Renal pelvis (tissue), 1 donor: ENCODE measurements at regions not wholly inside any gene's neighbourhood (a gene's known extent, or its start where the extent isn't known, plus 50 kb on each side); places are given as distances from the start of the nearest gene placed in this dataset.

Experiments used
- DNase-seq: peaks from one replicate; pipeline ENCODE4 v3.0.0-alpha.2; 2013

GRCh38 chrX:8232406-8232805 lies 61.3 kb upstream of the VCX2 start:
- no peak for DNase-seq

GRCh38 chrX:8233091-8233490 lies 62.0 kb upstream of the VCX2 start:
- no peak for DNase-seq

- no peak for DNase-seq
Observed at GRCh38 chrX:8235026-8235425, 64.0 kb upstream of the VCX2 start.

GRCh38 chrX:8237718-8238117 lies 66.7 kb upstream of the VCX2 start:
- DNase-seq: no peak

GRCh38 chrX:8242431-8243020 lies 71.5 kb upstream of the VCX2 start:
- DNase-seq: no peak

GRCh38 chrX:8244301-8244700 lies 73.2 kb upstream of the VCX2 start:
- no peak for DNase-seq

- DNase-seq: no peak
Observed at GRCh38 chrX:8245411-8245810, 74.3 kb upstream of the VCX2 start.

- no peak for DNase-seq
Observed at GRCh38 chrX:8253096-8253495, 82.0 kb upstream of the VCX2 start.

- DNase-seq: no peak
Observed at GRCh38 chrX:8254401-8254800, 83.3 kb upstream of the VCX2 start.

GRCh38 chrX:8272821-8273220 lies 101.8 kb upstream of the VCX2 start:
- DNase-seq: no peak

- no peak for DNase-seq
Observed at GRCh38 chrX:8273451-8273895, 102.4 kb upstream of the VCX2 start.

- DNase-seq: no peak
Observed at GRCh38 chrX:8274170-8274569, 103.1 kb upstream of the VCX2 start.

- DNase-seq: no peak
Observed at GRCh38 chrX:8278557-8278956, 107.5 kb upstream of the VCX2 start.

GRCh38 chrX:8279323-8279722 lies 108.3 kb upstream of the VCX2 start:
- no peak for DNase-seq

GRCh38 chrX:8284131-8284530 lies 113.1 kb upstream of the VCX2 start:
- DNase-seq: no peak

- no peak for DNase-seq
Observed at GRCh38 chrX:8288590-8288989, 117.5 kb upstream of the VCX2 start.

GRCh38 chrX:8289523-8289922 lies 118.5 kb upstream of the VCX2 start:
- no peak for DNase-seq

- no peak for DNase-seq
Observed at GRCh38 chrX:8297766-8298165, 126.7 kb upstream of the VCX2 start.

- no peak for DNase-seq
Observed at GRCh38 chrX:8304668-8305067, 133.6 kb upstream of the VCX2 start.

GRCh38 chrX:8305350-8305749 lies 134.3 kb upstream of the VCX2 start:
- DNase-seq: no peak

GRCh38 chrX:8306291-8306925 lies 135.3 kb upstream of the VCX2 start:
- no peak for DNase-seq

GRCh38 chrX:8310409-8310808 lies 139.3 kb upstream of the VCX2 start:
- no peak for DNase-seq

GRCh38 chrX:8313844-8314243 lies 142.8 kb upstream of the VCX2 start:
- no peak for DNase-seq

GRCh38 chrX:8314881-8315280 lies 143.8 kb upstream of the VCX2 start:
- DNase-seq: no peak
